Mucosa of descending colon (tissue), 3 donors: ENCODE measurements at regions not wholly inside any gene's neighbourhood (a gene's known extent, or its start where the extent isn't known, plus 50 kb on each side); places are given as distances from the start of the nearest gene placed in this dataset.

ENCODE experiments used
- ATAC-seq: fragments of 200-7000 bp; cut with Tn5 transposase; one replicate; pipeline ENCODE4 v1.9.1; 2020; ENCODE audit warnings: mild to moderate bottlenecking, moderate library complexity
- DNase-seq, 3 donors: peaks; one replicate each; pipeline ENCODE4 v3.0.0-alpha.2; 2020
- H3K36me3 ChIP-seq: fragments of 200-600 bp; one replicate; pipeline ENCODE4 v1.8.0; 2021; ENCODE audit warnings: low read depth, mild to moderate bottlenecking
- H3K4me1 ChIP-seq: fragments of 200-600 bp; one replicate; pipeline ENCODE4 v1.8.0; 2021; ENCODE audit warnings: low read depth, mild to moderate bottlenecking
- H3K4me3 ChIP-seq: fragments of 200-600 bp; one replicate; pipeline ENCODE4 v1.8.0; 2021; ENCODE audit warnings: mild to moderate bottlenecking
- H3K9me3 ChIP-seq: fragments of 200-600 bp; one replicate; pipeline ENCODE4 v1.8.0; 2021; ENCODE audit warnings: mild to moderate bottlenecking
- CTCF ChIP-seq: fragments of 200-600 bp; IDR thresholded peaks from one replicate; pipeline ENCODE4 v1.8.0; 2022; ENCODE audit warnings: antibody characterized with exemption, mild to moderate bottlenecking
- intact Hi-C, 2 donors: fragments of 100-400 bp; cut with DNase I in 1 of 2; cut with micrococcal nuclease in 1 of 2; formaldehyde crosslinking; loops; one replicate each; pipeline versions ENCODE4 v1.11.0 to v1.11.1; 2022; cut with DNase I, micrococcal nuclease
- donor health status: DM: no; HTN: no; CAD: no; lungs with moderate emphysema.
- donor health status: DM: no; HTN: no; CAD: no.
- donor health status: DM: no; HTN: yes; CAD: no.

GRCh38 chr15:77715860-77716259 is 83.1 kb upstream of the LINGO1 start:
- intact Hi-C loops = no loop called here
- ATAC-seq = peak; percentile 61
- DNase-seq = no peak
- Histone ChIP-seq H3K4me1 (no peaks in the 10 kb centered on the region), H3K36me3 (no peaks in the 10 kb centered on the region), H3K9me3 (no peaks in the 10 kb centered on the region), H3K4me3 (no peak overlapping the region)
- no peak for TF ChIP-seq CTCF

DNA sequence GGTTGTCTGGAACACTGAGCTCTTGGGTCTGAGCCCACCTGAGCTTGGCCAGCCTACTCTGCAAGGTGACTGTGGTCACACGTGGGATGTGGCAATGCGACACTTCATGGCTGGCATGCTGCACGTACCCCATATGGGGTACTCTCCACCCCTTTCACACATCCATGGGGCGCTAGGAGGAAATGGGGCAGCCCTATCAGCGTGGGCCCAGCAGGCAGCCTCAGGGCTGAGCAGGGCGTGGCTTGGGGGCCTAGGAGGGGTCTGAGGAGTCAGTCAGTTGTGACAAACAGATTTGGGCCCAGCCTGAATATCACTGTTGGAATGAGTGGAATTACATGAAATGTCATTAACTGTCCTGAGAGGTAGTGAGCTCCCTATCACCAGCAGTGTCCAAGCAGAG is 82.3 kb upstream of the LINGO1 start:
- intact Hi-C loops = no loop called here
- no peak for ATAC-seq
- TF ChIP-seq CTCF = no peak
- Histone ChIP-seq H3K4me3 (no peak overlapping the region), H3K36me3 (no peaks in the 10 kb centered on the region), H3K9me3 (no peaks in the 10 kb centered on the region), H3K4me1 (no peaks in the 10 kb centered on the region)
- DNase-seq = no peak

GRCh38 chr15:77714555-77714954 is 81.8 kb upstream of the LINGO1 start:
- DNase-seq = peak in 1 of 3 donors; percentile 12
- no peak for ATAC-seq
- no peak overlapping the region for H3K4me3 ChIP-seq
- H3K4me1 ChIP-seq = no peaks in the 10 kb centered on the region
- no peaks in the 10 kb centered on the region for H3K36me3 ChIP-seq
- TF ChIP-seq CTCF = no peak
- intact Hi-C loops = no loop called here
- no peaks in the 10 kb centered on the region for H3K9me3 ChIP-seq

GRCh38 chr15:77714023-77714422 is 81.3 kb upstream of the LINGO1 start:
- H3K9me3 ChIP-seq = no peaks in the 10 kb centered on the region
- ATAC-seq (no peak), DNase-seq (peak in 1 of 3 donors; percentile 3)
- H3K36me3 ChIP-seq = no peaks in the 10 kb centered on the region
- no peak overlapping the region for H3K4me3 ChIP-seq
- no peaks in the 10 kb centered on the region for H3K4me1 ChIP-seq
- intact Hi-C loops = no loop called here
- TF ChIP-seq CTCF = no peak

DNA sequence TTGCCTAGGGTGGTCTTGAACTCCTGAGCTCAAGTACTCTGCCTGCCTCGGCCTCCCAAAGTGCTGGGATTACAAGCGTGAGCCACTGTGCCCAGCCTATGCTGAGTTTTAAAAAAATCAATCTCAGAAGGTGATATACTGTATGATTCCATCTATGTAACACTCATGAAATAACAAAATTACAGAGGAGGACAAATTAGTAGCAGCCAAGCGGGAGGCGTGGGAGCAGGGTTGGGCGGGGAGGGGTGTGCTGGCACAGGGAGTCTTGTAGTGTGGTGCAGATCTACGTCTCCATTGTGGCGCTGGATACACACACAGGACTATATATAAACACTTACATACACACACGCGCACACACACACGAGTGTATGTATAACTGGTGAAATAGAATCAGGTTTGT is 80.6 kb upstream of the LINGO1 start:
- DNase-seq (peak in 1 of 3 donors; percentile 4), ATAC-seq (no peak)
- TF ChIP-seq CTCF = no peak
- Histone ChIP-seq H3K36me3 (no peaks in the 10 kb centered on the region), H3K4me1 (no peaks in the 10 kb centered on the region), H3K4me3 (no peak overlapping the region), H3K9me3 (no peaks in the 10 kb centered on the region)
- intact Hi-C loops = no loop called here

DNA sequence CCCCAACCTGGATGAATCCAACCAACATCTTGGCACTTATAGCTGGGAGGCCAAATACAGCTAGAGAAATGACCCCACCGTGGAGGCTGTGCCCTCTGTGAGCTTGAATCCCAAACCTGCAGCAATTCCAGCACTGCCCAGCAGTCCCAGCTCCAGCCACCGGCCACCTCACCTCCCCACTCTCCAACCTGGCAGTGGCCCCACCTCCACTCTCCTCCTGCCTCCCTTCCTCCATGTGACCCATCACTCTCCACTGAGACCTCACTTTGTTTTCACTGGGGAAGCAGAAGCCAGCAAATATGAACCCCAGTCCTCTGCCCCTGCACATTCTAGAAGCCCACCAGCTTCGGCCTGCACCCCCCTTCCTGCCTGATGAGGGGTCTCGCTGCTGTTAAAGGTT is 79.7 kb upstream of the LINGO1 start:
- H3K9me3 ChIP-seq = no peaks in the 10 kb centered on the region

More for the DNA sequence above, 79.7 kb upstream of the LINGO1 start:
- no peaks in the 10 kb centered on the region for H3K4me1 ChIP-seq
- TF ChIP-seq CTCF = no peak
- intact Hi-C loops = no loop called here
- peak in 1 of 3 donors; percentile 22 for DNase-seq
- H3K4me3 ChIP-seq = no peak overlapping the region
- ATAC-seq = no peak
- no peaks in the 10 kb centered on the region for H3K36me3 ChIP-seq
